ENCODE measurements at regions not wholly inside any gene's neighbourhood (a gene's known extent, or its start where the extent isn't known, plus 50 kb on each side); places are given as distances from the start of the nearest gene placed in this dataset.
"Not testable (repeated sequence)": the region's sequence is repeated elsewhere in the genome, so short reads cannot be mapped to it uniquely, and the experiment has no call there.

DNA sequence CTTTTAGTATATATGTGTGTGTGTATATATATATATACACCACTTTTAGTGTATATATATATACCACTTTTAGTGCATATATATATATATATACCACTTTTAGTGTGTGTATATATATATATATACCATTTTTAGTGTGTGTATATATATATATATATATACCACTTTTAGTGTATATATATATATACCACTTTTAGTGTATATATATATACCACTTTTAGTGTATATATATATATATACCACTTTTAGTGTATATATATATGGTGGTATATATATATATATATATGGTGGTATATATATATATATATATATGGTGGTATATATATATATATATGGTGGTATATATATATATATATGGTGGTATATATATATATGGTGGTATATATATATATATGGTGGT lies 79.5 kb upstream of the ANK3 start:
- not testable (repeated sequence) for DNase-seq (ENCODE audit: low spot score)

DNA sequence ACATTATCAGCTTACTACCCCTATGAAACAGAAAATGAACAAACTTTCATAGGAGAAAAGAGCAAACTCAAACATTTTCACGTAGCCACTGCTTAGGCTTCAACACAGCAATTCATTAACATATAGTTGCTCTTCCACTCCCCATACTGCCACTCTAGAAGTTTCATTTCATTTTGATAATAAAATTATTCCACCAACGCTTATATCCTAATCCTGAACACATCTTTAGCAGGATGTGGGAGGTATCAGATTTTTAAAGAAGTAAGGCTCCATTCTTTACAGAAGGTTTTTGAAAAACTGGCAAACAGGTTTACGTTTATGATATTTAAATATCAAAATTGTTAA lies 77.5 kb upstream of the ANK3 start:
- no peak for DNase-seq (ENCODE audit: low spot score)

DNA sequence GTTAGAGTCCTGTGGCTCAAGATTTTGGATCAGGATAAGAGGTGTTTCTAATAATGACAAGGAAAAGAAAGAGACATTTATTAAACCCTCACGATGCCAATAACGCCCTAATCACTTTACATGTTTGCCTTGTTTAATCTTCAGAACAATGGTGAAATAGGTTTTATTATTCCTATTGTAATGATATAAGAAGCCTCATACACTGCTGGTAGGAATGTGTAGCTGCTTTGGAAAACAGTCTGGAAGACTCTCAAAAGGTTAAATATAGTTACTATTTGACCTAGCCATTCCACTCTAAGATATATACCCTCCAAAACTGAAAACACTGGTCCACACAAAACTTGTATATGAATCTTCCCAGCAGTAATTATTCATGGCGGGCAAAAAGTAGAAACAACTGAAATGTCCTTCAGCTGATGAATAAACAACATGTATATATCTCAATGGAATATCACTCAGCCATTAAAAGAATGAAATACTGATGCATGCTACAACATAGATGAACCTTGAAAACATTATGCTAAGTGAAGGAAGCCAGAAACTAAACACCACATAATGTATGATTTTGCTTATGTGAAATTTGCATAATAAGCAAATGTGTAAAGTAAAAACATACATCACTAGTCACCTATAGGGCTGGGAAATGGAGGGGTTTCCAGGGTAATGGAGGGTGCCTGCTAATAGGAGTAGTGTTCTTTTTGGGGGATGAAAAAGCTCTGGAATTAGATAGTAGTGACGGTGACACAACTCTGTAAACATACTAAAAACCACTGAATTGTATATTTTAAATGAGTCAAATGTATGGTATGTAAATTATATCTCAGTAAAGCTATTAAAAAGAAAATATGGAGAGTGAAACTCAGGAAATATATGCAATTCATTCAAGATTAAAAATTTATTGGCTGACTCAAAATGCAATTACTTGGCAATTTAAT lies 76.9 kb upstream of the ANK3 start:
- no peak for DNase-seq (ENCODE audit: low spot score)

DNA sequence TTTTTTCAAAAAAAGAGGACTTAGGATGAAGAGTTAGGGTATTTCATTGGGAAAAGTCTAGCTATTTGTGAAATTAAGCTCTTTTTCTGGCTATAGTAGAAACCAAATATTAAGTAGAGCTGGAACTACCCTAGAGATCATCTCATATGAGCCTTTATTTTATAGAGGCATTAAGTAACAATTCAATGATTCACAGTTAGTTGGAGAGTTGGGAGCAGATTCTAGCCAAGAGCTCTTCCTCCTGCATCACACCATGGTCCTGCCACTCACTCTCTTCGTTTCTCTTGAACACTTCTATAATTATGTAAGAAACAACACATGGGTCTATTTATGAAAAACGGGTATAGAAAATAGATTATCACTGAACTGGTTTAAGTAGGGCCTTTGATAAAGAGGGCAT lies 76.1 kb upstream of the ANK3 start:
- DNase-seq (ENCODE audit: low spot score): no peak

DNA sequence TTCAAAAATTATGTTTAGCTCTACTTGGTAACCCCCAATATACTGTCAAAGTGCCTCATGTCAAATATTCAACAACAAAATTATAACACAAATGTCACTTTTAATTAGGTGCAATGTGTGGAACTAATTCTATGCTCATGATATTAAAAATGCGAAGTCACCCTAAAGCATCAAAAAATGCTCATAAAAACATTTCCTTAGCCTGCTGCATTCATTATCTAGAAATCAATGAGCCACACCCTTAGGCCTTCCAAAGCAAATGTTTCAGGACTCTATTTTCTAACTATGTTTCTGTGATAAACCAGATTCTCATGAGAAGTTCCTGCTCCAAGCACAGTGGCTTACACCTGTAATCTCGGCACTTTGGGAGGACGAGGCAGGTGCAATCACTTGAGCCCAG lies 75.0 kb upstream of the ANK3 start:
- DNase-seq (ENCODE audit: low spot score): no peak

DNA sequence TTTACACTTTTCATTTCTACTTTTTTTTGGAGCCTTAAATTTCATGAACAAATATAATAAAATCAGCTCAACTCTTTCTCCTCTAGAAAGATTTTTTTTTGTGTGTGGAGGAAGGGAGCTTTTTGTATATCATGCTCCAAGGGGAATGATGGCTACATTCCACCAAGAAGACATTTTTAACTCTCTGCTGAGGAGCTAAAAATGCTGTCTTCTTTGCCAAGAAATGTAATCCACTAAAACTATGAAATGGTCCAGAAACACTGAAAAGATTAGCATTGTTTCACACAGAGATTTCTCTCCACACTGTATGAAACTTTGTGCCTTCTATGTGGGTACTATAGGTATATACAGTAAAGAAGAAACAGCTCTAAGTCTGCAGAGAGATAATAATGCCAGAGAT lies 74.1 kb upstream of the ANK3 start:
- DNase-seq (ENCODE audit: low spot score): peak; percentile 54

DNA sequence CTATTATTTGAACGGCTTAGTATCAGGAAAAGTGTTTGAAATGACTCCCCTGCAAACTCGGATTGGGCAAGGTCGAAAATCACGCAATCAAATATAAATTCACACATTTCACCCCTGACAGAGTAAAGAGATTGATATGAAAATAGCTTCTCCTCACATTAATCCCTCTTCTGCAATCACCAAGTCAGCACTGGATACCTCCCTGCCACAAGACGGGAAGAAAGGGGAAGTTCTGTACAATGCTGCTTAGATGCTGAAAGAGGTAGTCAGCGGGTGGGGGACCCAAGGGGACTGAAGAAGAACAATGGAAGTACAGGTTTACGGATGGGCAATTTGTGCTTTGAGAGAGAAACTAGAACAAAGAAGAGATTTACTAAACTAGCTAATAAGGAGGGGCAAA lies 72.0 kb upstream of the ANK3 start:
- DNase-seq (ENCODE audit: low spot score): no peak

DNA sequence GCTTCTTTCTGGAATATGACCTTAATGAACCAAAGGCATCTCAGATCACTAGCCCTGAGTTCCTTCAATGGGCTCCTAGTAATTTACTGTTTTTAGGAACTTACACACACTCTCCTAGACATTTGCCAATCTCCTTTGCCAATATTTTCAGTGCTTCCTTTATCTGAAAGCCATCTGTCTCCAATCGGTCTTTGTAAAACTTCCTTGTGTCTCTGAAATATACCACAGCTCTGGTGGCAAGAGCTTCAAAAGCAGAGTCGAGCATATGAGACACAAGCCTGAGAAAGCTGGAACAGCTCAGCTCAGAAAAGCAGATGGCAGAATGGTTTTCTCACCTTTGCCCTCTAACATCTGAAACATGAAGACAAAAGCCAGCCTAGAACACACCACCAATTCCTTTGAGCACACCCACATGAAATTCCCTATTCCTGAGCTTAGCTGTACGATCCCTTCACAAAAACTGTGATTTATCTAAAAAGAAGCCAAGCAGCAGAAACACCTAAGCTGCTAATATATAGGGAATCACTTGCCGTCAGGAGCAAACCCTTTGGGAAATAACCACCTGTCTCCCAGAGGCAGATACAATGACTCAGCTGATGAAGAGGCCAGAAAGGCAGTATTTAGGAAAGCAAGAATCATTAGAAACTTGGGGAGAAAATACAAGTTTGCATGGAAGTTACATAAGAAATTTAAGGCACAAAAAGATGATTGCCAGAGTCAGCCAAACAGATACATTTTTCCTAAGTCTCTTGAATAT lies 70.2 kb upstream of the ANK3 start:
- no peak for DNase-seq (ENCODE audit: low spot score)

DNA sequence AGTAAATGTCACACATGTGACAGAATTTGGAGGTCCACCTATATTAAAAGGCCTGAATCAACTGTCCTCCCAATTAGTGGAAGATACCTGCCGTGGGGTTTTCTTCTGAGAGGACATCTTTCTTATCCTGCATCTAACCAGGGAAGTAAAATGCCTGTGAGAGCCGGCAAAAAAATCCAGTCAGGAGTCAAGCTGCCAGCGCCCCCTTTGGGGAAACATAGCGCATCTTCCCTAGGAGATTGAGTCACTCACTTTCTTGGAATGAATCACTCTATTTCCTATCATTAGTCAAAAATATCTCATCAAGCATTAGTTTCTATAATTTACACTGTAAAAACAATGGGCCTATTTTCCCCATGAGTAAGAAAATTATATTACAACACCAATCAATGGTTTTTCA lies 66.4 kb upstream of the ANK3 start:
- DNase-seq (ENCODE audit: low spot score): no peak

DNA sequence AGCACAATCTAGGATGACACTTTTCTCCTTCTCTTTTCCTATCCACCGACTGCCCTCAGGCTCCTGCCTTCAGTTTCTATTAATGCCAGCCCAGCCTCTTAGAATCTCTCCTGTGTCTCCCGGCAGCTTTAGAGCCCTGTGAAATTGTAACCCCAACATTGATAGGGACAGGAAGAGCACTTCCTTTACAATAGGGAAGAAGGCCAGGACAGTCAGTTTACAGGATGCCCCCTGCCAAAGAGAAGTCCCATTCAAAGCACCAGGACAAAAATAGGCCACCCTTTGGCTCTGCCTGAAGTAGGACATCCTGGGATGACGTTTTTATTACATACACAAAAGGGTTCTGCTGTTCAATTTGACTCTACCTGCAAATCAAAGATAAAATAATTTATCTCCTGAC lies 64.7 kb upstream of the ANK3 start:
- no peak for DNase-seq (ENCODE audit: low spot score)

DNA sequence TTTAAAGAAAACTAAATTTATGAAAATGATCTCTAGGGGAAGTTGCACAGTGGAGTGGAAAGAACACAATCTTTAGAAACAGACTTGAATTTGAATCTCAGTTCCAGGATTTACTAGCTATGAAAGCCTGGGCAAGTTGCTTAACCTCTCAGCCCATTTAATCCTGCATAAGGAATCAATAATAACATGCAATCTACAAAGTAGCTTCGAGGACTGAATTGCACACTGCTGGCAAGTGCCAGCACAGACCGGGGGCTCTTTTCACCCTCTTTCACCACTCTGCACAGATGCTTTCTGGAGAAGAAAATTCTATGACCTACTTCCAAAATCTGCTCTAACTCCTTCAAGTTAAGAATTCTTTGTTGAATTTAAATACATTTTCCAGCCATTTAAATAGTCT lies 63.4 kb upstream of the ANK3 start:
- peak; percentile 43 for DNase-seq (ENCODE audit: low spot score)

DNA sequence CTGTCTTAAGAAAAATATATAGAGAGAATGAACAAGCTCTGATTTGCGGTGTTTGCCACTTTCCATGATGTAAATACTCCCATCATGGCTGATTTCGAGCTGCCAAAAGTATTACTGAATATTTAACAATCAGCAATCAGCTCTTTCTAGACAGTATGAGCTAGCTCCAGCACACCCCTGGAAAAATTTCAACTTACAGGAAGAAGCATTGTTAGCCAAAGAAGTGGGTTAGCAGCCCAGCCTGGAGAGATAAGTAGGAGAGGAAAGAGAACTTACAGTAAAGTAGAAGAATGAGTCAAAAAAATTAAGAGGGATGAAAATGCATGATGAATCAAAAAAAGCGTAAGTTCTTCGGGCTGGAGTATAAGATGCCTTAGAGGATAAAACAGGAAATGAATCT lies 60.6 kb upstream of the ANK3 start:
- no peak for DNase-seq (ENCODE audit: low spot score)

DNA sequence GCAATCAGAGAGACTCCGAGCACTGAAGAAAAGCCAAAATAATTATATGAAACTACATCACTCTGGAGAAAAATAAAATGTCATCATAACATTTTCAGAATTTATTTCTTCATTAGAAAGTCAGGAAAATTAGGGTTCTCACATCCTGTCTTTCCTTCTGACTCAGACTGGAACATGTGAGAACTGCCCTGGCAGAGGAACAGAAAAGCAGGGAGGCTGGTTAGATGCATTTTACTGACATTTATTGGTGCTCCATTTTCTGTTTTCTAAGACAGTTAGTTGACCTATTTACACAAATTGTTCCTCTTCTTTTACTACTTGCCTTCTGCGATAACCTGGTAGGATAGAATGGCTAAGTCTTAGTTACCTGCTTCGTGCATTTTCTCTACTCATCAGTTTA lies 58.6 kb upstream of the ANK3 start:
- DNase-seq (ENCODE audit: low spot score): no peak

DNA sequence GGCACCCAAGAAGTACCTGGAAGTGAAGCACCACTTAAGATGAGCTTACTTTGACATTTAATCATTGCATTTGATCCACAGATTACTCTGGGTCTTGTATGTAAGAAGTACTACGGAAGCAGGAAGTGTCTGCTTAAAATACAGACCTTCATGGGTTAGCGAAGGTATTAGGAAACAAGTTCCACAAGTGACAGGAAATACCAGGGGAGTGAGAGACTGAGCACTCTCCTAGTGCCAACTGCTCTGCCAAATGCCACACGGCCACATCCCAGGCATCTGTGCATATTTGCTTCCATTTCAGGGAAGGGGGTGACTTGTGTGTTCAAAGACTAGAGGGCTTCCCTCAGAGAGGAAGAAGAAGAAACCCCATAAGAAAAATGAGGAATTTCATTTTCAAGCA lies 57.2 kb upstream of the ANK3 start:
- peak; percentile 26 for DNase-seq (ENCODE audit: low spot score)

DNA sequence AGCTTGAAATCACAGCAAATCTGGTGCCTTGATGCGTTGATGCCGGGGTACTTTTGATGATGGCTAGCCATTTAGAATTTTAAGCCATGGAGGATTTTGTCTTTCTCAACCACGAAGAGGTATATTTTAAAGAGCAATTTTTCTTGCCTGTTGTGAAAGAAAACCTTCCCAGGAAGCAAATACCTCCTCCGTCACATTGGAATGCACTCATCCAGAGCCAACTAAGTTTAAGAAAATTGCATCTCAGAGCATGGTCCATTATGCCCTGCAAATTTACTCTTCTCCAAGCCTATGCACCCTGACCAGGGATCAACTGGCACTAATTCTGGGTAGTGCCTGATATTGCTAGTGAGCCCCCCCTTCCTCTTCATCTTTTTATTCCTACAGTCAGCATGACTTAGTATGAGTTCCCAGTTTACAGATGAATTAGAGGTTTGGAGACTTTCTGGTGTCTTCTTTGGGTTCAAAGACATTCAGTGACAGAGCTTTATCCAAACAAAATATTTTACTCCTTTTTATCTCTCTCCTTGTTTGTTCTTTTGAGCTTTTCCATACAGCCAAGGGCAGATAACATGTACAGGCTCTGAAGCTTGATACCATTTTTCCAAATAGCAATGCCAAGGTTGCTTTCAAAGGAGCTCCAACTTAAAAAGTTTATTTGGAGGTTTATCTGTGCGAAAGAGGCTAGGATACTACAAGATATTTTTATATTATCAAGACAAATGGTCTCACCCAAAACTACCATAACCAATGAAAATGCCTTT lies 56.6 kb upstream of the ANK3 start:
- peak; percentile 64 for DNase-seq (ENCODE audit: low spot score)

DNA sequence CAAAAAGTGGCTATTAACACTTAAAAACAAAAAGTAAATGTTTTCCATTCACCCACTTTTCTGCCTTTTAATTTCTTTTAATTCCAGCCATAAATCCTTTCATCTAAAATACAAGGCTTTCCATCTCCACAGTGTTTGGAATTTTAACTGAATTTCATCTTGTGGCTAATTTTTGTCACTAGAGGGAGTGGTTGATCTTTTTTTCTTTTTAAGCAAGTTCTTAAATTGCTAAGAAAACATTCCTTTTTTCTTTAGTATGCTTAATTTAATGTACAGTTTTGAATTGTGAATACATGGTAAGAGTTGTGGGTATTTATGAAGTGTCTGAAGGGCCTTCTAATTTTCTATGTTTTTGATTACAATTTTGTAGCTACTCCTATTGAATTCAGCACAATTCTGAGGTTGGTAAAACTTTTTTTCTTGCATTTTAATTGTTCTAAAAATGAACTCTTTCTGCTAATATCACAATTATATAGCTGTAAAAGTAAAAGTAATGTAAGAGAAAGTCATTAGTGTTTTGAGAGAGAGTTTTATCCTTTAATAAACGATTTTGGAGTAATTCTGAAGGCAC lies 54.9 kb upstream of the ANK3 start:
- peak; percentile 65 for DNase-seq (ENCODE audit: low spot score)

DNA sequence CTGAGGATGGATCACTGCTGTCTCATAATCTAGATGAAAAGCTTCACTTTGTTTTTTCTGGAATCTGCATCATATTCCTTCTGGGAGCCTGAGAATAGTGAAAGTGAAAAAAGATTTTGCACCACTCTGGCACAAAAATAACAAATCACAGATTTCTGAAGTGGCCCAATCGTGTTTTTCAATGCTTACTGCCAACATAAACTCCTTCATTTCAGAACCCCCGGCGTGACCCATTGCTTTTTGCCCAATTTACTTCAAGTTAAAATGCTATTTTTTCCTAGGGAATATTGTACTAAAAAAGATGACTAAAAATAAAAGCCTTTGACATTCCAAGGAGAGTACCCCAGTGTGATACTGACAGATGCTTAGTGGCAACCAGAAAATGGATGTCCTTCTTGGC lies 53.7 kb upstream of the ANK3 start:
- no peak for DNase-seq (ENCODE audit: low spot score)

DNA sequence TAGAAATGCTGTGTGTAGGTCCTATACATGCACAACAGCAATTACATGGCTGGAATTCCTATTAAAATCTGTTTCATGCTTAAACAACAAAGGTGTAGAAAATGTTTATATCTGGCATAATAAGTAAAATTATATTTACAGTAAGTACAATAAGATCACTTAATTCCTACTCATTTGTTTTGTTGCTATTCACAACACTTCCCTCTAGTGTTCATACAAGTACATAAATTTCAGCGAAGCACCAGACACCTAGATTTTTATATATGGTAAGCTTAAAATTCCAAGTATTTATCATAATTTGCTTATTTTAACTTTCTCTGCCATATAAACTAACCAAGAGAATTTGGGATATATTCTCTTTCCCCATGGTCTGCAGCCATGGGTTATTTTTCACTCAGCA lies 51.8 kb upstream of the ANK3 start:
- DNase-seq (ENCODE audit: low spot score): no peak

DNA sequence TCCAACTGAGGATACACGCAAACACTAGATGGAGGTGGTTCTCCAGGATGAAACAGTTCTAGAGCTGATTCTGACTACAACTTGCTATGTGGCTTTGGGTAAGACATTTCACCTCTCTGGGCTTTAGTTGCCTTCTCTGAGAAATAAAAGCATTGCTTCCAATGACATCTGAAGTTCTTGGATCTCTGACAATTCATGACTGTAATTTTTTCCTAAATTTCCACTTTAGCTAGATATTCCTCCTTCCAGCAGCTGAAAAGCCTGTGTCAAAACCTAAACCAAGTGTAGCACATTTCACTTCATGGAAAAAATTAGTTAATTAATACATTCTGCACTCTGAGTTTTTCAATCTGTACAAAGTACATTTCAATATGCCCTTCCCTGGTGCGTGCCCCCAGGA lies 50.0 kb upstream of the ANK3 start:
- DNase-seq (ENCODE audit: low spot score): no peak
